SU-DHL-6 (cell line): ENCODE measurements at regions not wholly inside any gene's neighbourhood (a gene's known extent, or its start where the extent isn't known, plus 50 kb on each side); places are given as distances from the start of the nearest gene placed in this dataset.

ENCODE experiments used
- H2AFZ ChIP-seq: fragments of 200-600 bp; sonication (generic); 2 replicates; pipeline ENCODE4 v1.6.1; 2014; ENCODE audit warnings: low read depth, mild to moderate bottlenecking, moderate library complexity, mixed read lengths, antibody characterized with exemption, low read length; ENCODE audit not compliant: severe bottlenecking
- H3F3A ChIP-seq: fragments of 200-600 bp; shearing (Covaris generic); 2 replicates; pipeline ENCODE4 v1.6.0; 2016; ENCODE audit warnings: antibody characterized with exemption, mild to moderate bottlenecking; ENCODE audit not compliant: insufficient read depth
- H3K27ac ChIP-seq: fragments of 200-600 bp; sonication (generic); 2 replicates; pipeline ENCODE4 v1.5.1; 2016; ENCODE audit warnings: low read depth, mild to moderate bottlenecking, low read length, moderate library complexity, mixed read lengths
- H3K27me3 ChIP-seq: fragments of 200-600 bp; sonication (generic), shearing (Covaris generic); 2 replicates; pipeline ENCODE4 v1.6.0; 2014; ENCODE audit warnings: mild to moderate bottlenecking, low read length
- H3K36me3 ChIP-seq: fragments of 200-600 bp; sonication (generic); 2 replicates; pipeline ENCODE4 v1.6.1; 2014; ENCODE audit warnings: mild to moderate bottlenecking, low read length, mixed read lengths
- H3K4me2 ChIP-seq: fragments of 300-600, 200-600 bp; shearing (Covaris generic), sonication (generic); 2 replicates; pipeline ENCODE4 v1.6.0; 2014; ENCODE audit warnings: low read length, low read depth, mild to moderate bottlenecking; ENCODE audit not compliant: poor library complexity, severe bottlenecking
- H3K4me3 ChIP-seq: fragments of 200-600 bp; sonication (generic); 2 replicates; pipeline ENCODE4 v1.5.1; 2014; ENCODE audit warnings: antibody characterized with exemption, low read length, mild to moderate bottlenecking, mixed read lengths; ENCODE audit not compliant: insufficient read depth, poor library complexity, severe bottlenecking
- H3K79me2 ChIP-seq: fragments of 200-600 bp; sonication (generic); 2 replicates; pipeline ENCODE4 v1.6.1; 2014; ENCODE audit warnings: mild to moderate bottlenecking, low read length, moderate library complexity; ENCODE audit not compliant: insufficient read depth
- H3K9ac ChIP-seq: fragments of 200-600 bp; sonication (generic); 2 replicates; pipeline ENCODE4 v1.7.0; 2014; ENCODE audit warnings: mild to moderate bottlenecking, low read length
- H3K9me2 ChIP-seq: fragments of 200-600 bp; sonication (generic); replicated peaks from 2 replicates; pipeline ENCODE4 v1.6.1; 2014; ENCODE audit warnings: low read length; ENCODE audit not compliant: insufficient read depth
- H3K9me3 ChIP-seq: fragments of 200-600 bp; sonication (generic); 2 replicates; pipeline ENCODE4 v1.6.1; 2014; ENCODE audit warnings: low read length, mixed read lengths; ENCODE audit not compliant: insufficient read depth
- H4K20me1 ChIP-seq: fragments of 200-600 bp; sonication (generic); 2 replicates; pipeline ENCODE4 v1.6.1; 2014; ENCODE audit warnings: low read depth, mild to moderate bottlenecking, antibody characterized with exemption, low read length, moderate library complexity, mixed read lengths
- EZH2phosphoT487 ChIP-seq: fragments of 200-600 bp; sonication (generic), shearing (Covaris generic); conservative IDR thresholded peaks from 2 replicates; pipeline ENCODE4 v1.6.1; 2018; ENCODE audit warnings: mild to moderate bottlenecking, antibody characterized with exemption, low read length, moderate library complexity, mixed read lengths
- TF ChIP-seq, protein P1 (sequence below): fragments of 200-600 bp; sonication (generic); IDR thresholded peaks from one replicate; pipeline ENCODE4 v1.5.1; 2017; ENCODE audit warnings: antibody characterized with exemption, mild to moderate bottlenecking, low read length, moderate library complexity; ENCODE audit not compliant: insufficient read depth, poor library complexity, severe bottlenecking

DNA sequence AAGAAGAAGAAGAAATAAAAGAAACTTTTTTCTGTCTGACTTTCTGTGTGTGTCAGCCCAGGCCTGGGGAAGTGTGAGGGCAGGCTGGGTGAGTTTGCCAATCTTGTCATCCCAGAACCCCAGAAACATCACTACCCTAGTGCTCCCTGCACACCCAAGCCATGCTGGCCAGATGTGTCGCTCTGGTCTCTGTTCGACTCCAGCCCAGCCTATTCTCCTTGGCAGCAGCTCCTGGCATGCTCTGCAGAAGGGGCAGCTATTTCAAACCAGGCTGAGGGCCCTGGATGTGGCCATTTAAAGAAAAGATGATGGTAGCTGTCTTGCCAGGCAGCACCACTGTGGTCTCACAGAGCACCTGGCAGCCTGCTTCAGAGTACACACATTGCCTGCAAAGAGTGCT is 334.1 kb downstream of the RPS24 start:
- H3F3A ChIP-seq, result no peaks in the 10 kb centered on the region
- H3K36me3 ChIP-seq, result no peaks in the 10 kb centered on the region
- no peaks in the 10 kb centered on the region for H4K20me1 ChIP-seq
- no peaks in the 10 kb centered on the region for H3K27me3 ChIP-seq
- no peaks in the 10 kb centered on the region for H3K9me2 ChIP-seq
- no peak overlapping the region for H3K4me2 ChIP-seq
- H3K27ac ChIP-seq, result no peak overlapping the region
- no peak overlapping the region for H3K4me3 ChIP-seq
- H3K79me2 ChIP-seq, result no peaks in the 10 kb centered on the region
- no peaks in the 10 kb centered on the region for H3K9me3 ChIP-seq
- no peak overlapping the region for H2AFZ ChIP-seq
- no peak overlapping the region for H3K9ac ChIP-seq
- no peak for TF ChIP-seq EZH2phosphoT487
- TF ChIP-seq, protein P1, sequence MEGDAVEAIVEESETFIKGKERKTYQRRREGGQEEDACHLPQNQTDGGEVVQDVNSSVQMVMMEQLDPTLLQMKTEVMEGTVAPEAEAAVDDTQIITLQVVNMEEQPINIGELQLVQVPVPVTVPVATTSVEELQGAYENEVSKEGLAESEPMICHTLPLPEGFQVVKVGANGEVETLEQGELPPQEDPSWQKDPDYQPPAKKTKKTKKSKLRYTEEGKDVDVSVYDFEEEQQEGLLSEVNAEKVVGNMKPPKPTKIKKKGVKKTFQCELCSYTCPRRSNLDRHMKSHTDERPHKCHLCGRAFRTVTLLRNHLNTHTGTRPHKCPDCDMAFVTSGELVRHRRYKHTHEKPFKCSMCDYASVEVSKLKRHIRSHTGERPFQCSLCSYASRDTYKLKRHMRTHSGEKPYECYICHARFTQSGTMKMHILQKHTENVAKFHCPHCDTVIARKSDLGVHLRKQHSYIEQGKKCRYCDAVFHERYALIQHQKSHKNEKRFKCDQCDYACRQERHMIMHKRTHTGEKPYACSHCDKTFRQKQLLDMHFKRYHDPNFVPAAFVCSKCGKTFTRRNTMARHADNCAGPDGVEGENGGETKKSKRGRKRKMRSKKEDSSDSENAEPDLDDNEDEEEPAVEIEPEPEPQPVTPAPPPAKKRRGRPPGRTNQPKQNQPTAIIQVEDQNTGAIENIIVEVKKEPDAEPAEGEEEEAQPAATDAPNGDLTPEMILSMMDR, result no peak

DNA sequence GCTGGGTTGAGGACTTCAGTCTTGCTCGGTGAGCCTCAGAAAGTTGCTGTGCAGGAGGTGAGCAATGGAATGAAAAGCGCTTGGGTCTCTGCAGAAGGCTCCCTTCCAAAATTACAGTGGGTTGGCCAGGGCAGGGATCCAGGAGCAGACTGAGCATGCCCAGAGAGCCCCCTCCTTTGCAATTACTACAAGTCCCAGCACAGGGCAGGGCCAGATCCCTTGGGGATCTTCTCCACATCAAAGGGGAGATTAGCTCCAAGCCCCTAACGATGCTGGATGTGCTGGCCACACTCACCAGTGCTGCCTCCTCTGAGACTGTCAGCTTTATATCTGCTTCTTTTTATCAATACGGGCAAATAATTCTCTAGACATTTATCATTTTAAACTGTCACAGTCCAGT is 337.5 kb downstream of the RPS24 start:
- Histone ChIP-seq H3K27ac (no peak overlapping the region), H3K9ac (no peak overlapping the region), H2AFZ (no peak overlapping the region), H3K4me3 (no peak overlapping the region), H3K36me3 (no peaks in the 10 kb centered on the region), H3K4me2 (no peak overlapping the region), H3K27me3 (no peaks in the 10 kb centered on the region), H3K9me2 (no peaks in the 10 kb centered on the region), H4K20me1 (no peaks in the 10 kb centered on the region), H3K9me3 (no peaks in the 10 kb centered on the region), H3K79me2 (no peaks in the 10 kb centered on the region), H3F3A (no peaks in the 10 kb centered on the region)
- TF ChIP-seq, protein P1, result no peak
- TF ChIP-seq EZH2phosphoT487, result no peak

DNA sequence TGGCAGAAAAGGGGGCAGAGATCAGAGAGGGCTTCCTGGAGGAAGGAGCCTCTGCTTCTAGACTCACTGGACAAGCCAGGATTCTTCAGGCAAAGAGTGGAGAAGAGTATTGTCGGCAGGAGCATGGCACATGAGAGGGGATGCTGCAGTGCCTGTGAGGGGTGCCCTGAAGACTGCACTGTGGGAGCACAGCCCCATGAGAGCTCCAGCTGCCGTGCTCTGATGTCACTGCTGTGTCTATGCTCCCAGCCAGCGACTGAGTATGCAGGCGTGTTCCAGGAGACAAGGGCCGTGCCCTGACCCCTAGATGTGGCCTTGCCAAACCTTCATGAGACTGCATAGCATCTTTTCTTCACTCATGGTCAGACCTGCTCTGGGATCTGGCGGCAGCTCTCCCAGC is 339.1 kb downstream of the RPS24 start:
- no peak overlapping the region for H3K9ac ChIP-seq
- H3K9me3 ChIP-seq, result no peaks in the 10 kb centered on the region
- H3K9me2 ChIP-seq, result no peaks in the 10 kb centered on the region
- H2AFZ ChIP-seq, result no peak overlapping the region
- H3K79me2 ChIP-seq, result no peaks in the 10 kb centered on the region
- H3K27me3 ChIP-seq, result no peaks in the 10 kb centered on the region
- no peak overlapping the region for H3K4me2 ChIP-seq
- no peak overlapping the region for H3K4me3 ChIP-seq
- H3F3A ChIP-seq, result no peaks in the 10 kb centered on the region
- H3K36me3 ChIP-seq, result no peaks in the 10 kb centered on the region
- no peaks in the 10 kb centered on the region for H4K20me1 ChIP-seq
- H3K27ac ChIP-seq, result no peak overlapping the region
- TF ChIP-seq EZH2phosphoT487, result no peak
- TF ChIP-seq, protein P1, result no peak
